ENCODE measurements at regions not wholly inside any gene's neighbourhood (a gene's known extent, or its start where the extent isn't known, plus 50 kb on each side); places are given as distances from the start of the nearest gene placed in this dataset.

DNA sequence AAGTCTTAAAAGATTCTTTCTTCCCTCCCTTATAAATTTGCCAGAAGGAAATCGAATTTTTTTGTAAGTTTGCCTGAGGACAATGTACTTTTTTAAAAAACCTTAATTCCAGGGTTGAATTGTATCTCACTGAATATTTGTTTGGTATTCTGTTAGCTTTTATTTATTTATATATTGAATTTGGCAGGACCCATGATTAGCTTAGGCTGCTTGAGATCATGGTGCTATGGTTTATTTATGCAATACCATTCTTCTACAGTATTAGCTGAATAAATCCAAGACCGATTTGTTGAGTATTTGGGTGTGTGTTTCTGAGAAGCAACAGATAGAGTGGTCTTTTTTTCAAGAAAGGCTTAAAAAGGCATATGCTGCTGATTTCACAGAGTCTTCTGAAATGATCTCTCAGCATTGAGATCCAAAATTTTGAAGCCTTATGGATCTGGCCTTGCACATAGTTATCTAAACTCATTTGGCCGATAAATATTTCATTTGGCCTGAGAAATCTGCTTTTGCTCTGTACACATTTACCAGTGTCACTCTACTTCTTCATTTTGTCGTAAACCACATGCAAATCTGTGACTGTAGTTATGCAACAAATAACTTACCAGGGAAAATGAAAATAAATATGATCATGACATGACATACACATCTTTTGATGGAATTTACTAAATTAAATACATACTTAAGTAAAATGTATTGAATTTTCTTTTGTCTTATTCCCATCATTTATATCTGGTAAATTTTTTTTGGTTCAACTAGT, 265.8 kb upstream of the FLRT2 start:
- intact Hi-C loops (cut with DNase I) = no loop called here
- no peaks in the 10 kb centered on the region for H3K4me1 ChIP-seq
- ATAC-seq = no peak

DNA sequence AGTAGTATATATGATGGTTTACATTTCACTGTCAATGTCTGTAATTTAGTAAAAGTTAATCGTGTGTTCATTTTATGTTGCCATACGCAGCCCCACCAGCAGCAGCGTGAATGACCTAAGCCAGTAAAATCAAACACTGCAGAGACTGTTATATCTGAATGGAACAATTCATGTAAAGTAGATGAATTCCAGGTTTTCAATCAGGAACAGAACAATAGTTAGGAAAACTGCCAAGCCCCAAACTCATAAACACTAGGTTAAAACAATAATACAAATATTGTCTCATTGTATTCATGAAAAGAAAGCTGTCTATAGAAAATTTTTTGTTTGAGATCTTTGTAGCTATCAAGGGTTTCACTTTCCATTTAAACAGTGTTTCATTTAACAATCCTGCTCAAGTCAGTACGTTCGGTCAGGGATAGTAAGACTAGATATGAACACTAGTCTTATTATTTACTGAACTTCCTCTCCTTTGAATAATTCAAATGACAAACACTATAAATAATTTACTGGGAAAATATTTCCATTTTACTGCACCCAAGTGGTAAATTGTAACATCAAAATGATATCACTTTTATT, 256.8 kb upstream of the FLRT2 start:
- Histone ChIP-seq H3K9me3 (no peaks in the 10 kb centered on the region), H3K4me1 (no peaks in the 10 kb centered on the region), H3K4me3 (no peak overlapping the region), H3K27ac (no peak overlapping the region), H3K27me3 (ENCODE audit: low read depth) (no peaks in the 10 kb centered on the region), H3K36me3 (no peaks in the 10 kb centered on the region)
- no peak for ATAC-seq
- TF ChIP-seq, protein P1, sequence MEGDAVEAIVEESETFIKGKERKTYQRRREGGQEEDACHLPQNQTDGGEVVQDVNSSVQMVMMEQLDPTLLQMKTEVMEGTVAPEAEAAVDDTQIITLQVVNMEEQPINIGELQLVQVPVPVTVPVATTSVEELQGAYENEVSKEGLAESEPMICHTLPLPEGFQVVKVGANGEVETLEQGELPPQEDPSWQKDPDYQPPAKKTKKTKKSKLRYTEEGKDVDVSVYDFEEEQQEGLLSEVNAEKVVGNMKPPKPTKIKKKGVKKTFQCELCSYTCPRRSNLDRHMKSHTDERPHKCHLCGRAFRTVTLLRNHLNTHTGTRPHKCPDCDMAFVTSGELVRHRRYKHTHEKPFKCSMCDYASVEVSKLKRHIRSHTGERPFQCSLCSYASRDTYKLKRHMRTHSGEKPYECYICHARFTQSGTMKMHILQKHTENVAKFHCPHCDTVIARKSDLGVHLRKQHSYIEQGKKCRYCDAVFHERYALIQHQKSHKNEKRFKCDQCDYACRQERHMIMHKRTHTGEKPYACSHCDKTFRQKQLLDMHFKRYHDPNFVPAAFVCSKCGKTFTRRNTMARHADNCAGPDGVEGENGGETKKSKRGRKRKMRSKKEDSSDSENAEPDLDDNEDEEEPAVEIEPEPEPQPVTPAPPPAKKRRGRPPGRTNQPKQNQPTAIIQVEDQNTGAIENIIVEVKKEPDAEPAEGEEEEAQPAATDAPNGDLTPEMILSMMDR (IDR thresholded peaks at IDR 0.05) = no peak
- intact Hi-C loops (cut with DNase I) = no loop called here
- DNase-seq = no peak

More for the DNA sequence above, 265.8 kb upstream of the FLRT2 start:
- Histone ChIP-seq H3K9me3 (no peaks in the 10 kb centered on the region), H3K27me3 (ENCODE audit: low read depth) (no peaks in the 10 kb centered on the region), H3K27ac (no peak overlapping the region), H3K4me3 (no peak overlapping the region), H3K36me3 (no peaks in the 10 kb centered on the region)
- DNase-seq = no peak
- TF ChIP-seq, protein P1 (IDR thresholded peaks at IDR 0.05) = no peak

DNA sequence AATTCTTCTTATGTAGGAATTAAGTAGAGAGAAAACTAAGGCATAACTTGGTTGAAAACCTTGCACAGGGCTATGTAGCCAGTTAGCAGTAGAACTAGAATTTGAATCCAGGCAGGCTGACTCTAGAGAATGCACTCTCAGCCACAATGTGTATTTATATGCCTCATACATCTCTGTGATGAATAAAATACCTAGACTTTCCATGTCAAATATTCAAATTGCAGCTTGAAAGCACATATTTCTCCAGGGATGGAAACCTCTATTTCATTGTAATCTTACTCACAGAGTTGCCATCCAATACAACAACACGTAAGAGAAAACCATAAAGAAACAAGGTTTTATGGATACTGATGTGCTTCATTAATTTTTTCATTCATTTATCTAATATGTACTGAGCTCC, 256.0 kb upstream of the FLRT2 start:
- ATAC-seq (no peak), DNase-seq (no peak)
- H3K27ac ChIP-seq = no peak overlapping the region
- intact Hi-C loops (cut with DNase I) = no loop called here
- TF ChIP-seq, protein P1 (IDR thresholded peaks at IDR 0.05) = no peak
- H3K4me1 ChIP-seq = no peaks in the 10 kb centered on the region
- no peak overlapping the region for H3K4me3 ChIP-seq
- H3K36me3 ChIP-seq = no peaks in the 10 kb centered on the region
- H3K9me3 ChIP-seq = no peaks in the 10 kb centered on the region
- H3K27me3 ChIP-seq (ENCODE audit: low read depth) = no peaks in the 10 kb centered on the region

DNA sequence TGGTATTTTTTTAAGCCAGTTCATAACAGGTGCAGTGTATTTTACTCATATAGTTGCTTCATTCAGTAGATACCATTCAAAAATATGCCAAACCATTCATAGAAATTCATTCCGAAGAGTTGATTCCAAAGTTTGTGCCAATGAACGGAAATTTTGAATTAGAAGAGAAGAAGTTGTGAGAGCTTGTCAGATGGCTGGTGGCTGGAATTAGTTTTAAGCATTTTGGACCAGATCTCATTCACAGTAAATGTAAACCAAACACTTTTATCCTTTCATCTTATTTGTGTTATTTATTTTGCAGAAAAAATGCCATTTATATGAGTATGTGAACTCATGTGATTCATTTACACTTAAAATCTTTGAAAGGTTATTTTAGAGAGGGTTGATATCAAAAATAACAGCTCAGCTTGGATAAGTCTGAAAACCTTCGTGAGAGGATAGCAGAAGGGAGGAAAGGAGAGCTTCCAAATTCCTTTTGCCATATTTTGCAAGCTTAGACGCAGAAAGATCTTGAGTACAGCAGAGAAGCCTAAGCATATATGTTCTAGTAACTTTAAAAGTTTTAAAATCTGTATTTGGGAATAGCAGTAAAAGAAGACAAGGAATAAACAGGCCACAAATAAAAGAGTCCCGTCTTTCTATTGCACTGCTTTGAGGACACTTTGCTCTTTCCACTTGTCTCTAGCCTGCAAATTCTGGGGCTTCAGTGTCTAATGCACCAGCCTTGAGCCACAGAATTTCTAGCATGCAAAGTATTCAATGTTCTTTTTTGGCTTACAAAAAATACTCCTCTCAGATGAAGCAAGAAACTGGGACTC, 253.6 kb upstream of the FLRT2 start:
- ATAC-seq (no peak), DNase-seq (no peak)
- TF ChIP-seq, protein P1 (IDR thresholded peaks at IDR 0.05) = no peak
- Histone ChIP-seq H3K4me1 (no peaks in the 10 kb centered on the region), H3K27me3 (ENCODE audit: low read depth) (no peaks in the 10 kb centered on the region), H3K36me3 (no peaks in the 10 kb centered on the region), H3K27ac (no peak overlapping the region), H3K4me3 (no peak overlapping the region), H3K9me3 (no peaks in the 10 kb centered on the region)
- intact Hi-C loops (cut with DNase I) = no loop called here

DNA sequence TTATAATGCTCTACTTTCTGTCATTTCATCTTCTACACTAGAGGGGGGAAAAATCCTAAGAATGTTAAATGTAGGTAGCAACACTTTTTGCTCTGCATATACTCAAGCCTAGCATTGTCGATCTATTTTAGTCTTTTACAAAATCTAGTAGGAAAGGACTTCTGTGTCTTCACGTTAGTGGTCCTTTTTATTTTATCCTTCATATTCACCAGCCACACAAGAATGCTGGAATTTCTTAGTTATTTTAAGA, 253.0 kb upstream of the FLRT2 start:
- DNase-seq = no peak
- TF ChIP-seq, protein P1 (IDR thresholded peaks at IDR 0.05) = no peak

More for the DNA sequence above, 253.0 kb upstream of the FLRT2 start:
- Histone ChIP-seq H3K4me3 (no peak overlapping the region), H3K27ac (no peak overlapping the region), H3K27me3 (ENCODE audit: low read depth) (no peaks in the 10 kb centered on the region), H3K9me3 (no peaks in the 10 kb centered on the region), H3K36me3 (no peaks in the 10 kb centered on the region), H3K4me1 (no peaks in the 10 kb centered on the region)
- no peak for ATAC-seq
- intact Hi-C loops (cut with DNase I) = no loop called here
